ENCODE measurements at regions not wholly inside any gene's neighbourhood (a gene's known extent, or its start where the extent isn't known, plus 50 kb on each side); places are given as distances from the start of the nearest gene placed in this dataset.

DNA sequence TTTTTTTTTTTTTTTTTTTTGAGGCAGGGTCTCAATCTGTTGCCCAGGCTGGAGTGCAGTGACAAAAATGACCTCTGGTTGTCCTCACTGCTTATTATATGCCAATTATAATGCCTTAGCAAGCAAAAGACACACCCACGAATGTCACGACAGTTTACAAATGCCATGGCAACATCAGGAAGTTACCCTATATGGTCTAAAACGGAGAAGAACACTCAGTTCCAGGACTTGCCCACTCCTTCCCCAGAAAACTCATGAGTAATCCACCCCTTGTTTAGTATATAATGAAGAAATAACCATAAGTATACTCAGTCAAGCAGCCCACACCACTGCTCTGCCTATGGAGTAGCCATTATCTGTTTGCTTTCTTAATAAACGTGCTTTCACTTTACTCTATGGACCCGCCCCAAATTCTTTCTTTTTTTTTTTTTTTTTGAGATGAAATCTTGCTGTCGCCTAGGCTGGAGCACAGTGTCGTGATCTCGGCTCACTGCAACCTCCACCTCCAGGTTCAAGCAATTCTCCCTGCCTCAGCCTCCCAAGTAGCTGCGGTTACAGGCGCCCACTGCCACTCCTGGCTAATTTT, 106.2 kb downstream of the SMIM20 start:
- TF ChIP-seq CTCF (IDR thresholded peaks at IDR 0.05; ENCODE audit: low read depth, low read length) = no peak
- no peak overlapping the region for H3K4me3 ChIP-seq (ENCODE audit: low read depth, low read length)

DNA sequence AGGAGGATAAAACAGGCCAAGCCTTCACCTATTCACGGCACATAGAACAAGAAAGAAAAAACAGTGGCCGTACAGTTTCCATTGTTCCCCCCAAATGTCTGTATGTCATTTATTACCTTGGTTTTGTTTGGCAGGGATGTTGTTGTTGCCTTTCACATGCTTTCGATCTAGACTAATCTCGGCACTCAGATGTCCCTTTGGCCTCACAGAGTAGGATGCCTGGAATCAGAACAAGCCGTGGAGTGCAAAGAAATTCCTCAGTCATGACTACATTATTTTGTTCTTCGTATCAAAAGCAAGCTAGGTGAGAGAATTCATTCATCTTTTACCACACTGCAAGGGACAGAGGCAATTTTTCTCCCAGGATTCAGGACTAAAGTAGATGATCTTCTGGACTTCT, 106.9 kb downstream of the SMIM20 start:
- no peak for TF ChIP-seq CTCF (IDR thresholded peaks at IDR 0.05; ENCODE audit: low read depth, low read length)
- no peak overlapping the region for H3K4me3 ChIP-seq (ENCODE audit: low read depth, low read length)

DNA sequence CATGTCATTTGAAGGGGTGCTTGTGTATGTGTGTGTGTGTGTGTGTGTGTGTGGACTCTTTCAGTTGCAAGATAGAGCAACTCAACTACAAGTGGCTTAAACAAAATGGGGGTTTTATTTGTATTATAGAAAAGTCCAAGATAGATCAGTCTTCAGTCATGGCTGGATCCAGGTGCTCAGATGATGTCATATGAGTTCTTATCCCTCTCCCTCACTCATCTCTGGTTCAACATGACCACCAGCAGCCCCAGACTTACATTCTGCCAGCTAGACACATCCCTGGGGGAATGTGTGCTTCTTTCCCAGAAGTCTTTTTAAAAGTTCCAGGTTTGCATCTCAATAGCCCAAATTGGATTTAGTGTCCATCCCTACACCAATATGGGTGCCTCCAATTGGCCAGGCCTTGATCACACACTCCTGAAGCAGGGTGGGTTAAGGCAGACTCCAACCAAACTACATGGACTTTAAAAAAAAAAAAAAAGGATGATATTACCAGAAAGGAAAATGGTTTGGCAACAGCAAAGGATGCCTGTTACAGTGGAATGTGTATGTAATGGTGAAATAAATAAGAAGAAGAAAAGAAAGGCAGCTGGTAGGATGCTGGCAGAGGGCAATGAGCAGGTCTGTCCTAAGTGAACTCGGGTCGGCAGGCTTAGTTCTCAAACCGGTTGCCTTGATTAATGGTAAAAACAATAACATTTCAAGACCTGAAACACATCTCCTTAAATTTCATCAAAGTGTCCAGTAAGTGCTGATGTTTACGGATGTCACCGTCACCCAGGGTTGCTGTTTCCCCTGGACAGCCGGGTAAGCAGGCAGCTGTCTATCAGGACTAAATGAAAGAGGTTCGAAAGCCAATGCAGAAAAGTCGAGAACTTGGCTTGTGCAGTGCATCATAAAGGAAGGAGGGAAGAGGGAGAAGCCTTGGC, 107.7 kb downstream of the SMIM20 start:
- no peak for TF ChIP-seq CTCF (IDR thresholded peaks at IDR 0.05; ENCODE audit: low read depth, low read length)
- peak overlapping the region; percentile 18 for H3K4me3 ChIP-seq (ENCODE audit: low read depth, low read length)

DNA sequence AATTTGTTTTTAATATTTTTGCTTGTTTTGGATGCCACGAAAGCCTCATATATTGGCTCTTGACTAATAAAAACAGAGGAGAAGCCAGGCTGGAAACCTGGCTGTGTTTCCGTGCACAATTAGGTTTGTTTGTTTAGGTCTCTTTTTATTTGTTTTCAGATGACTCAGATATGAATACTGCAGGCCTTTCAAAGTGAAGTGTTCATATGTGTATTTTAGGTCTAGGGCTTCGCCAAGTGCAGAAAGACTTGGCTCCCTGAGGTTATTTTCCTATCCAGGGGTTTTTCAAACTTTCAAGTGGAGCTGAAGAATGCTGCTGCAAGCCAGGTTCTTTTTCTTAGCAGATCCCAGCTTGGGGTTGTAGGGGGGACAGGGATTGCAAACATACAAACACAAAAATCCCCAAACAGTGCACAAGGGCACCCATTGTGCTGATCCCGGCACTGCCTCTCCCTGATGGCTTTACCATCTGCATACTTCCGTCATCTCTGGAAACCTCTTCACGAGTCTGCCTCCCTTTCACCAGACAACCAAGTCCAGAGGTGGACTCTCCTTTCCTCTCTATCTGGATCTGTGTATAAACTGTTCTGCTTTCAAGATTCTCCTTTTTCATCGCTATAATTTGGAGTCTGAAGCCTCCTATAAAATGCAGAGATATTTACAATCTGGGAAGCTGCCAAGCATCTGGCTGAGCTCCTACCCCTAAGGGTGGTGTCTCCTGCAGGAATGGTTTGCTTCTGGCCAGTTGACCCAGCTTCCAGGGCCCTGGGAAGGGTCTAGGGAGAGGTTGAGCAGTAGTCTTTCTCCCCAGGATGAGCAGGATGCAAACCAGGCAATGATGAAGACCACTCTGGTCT, 108.6 kb downstream of the SMIM20 start:
- peak overlapping the region; percentile 18 for H3K4me3 ChIP-seq (ENCODE audit: low read depth, low read length)

DNA sequence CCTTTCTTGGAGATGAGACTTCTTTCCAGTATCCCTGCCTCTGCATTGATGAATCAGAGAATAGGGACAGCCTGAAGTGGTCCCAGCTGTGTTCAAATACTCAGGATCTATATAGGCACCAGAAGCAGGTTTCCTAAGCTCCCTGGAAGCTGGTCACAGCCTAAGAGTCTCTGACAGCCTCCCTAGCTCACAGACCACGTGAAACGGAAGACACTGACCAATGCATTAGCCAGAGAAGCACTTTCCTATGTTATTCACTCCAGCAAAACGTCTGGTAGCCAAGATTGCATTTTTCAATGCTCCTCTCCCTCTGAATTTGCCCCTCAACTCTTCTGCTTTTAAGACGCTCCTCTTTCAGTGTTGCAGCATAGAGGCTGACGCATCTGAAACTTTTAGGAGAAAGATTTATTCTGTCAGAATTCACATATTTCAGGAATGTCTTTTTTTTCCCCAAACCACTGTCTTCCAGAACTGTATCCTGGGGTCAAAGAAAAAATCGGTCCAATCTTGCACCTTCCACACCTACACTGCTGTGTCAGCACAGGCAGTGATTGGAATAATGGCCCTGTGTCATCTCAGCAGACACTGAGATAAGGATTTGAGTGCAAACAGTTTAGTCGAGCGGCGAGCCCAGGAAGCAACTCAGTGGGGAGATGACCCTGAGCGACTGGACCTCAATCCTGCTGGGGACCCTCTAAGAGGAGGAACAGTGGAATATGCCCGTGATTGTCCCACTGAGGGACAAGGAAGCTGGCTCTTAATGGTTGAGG, 109.4 kb downstream of the SMIM20 start:
- H3K4me3 ChIP-seq (ENCODE audit: low read depth, low read length) = no peak overlapping the region
- TF ChIP-seq CTCF (IDR thresholded peaks at IDR 0.05; ENCODE audit: low read depth, low read length) = no peak

More for the DNA sequence above, 108.6 kb downstream of the SMIM20 start:
- TF ChIP-seq CTCF (IDR thresholded peaks at IDR 0.05; ENCODE audit: low read depth, low read length) = no peak

DNA sequence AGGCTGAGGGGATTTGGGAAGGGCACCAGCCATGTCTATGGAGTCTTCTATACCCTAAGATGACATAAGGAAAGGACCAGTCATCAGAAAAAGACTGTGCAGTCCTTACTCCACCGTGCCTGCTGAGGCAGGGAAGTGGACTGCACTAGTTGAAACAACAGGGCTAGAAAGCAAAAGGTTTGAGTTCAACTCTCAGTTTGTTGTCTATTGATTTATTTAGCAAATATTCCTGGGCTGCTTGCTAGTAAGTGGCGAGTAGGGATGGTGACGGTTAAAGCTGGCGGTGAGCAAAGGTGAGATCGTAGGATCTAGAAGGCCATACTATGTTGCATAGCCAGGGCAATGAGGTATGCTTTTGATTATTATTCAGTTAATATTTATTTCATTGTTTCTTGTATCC, 110.1 kb downstream of the SMIM20 start:
- no peak overlapping the region for H3K4me3 ChIP-seq (ENCODE audit: low read depth, low read length)
- TF ChIP-seq CTCF (IDR thresholded peaks at IDR 0.05; ENCODE audit: low read depth, low read length) = no peak

Measured in WI38 (cell line).